ENCODE measurements at regions not wholly inside any gene's neighbourhood (a gene's known extent, or its start where the extent isn't known, plus 50 kb on each side); places are given as distances from the start of the nearest gene placed in this dataset.

- DNase-seq (ENCODE audit: low spot score) = no peak
Observed at GRCh38 chr6:87908978-87909811, 138.4 kb upstream of the SPACA1 start.

DNA sequence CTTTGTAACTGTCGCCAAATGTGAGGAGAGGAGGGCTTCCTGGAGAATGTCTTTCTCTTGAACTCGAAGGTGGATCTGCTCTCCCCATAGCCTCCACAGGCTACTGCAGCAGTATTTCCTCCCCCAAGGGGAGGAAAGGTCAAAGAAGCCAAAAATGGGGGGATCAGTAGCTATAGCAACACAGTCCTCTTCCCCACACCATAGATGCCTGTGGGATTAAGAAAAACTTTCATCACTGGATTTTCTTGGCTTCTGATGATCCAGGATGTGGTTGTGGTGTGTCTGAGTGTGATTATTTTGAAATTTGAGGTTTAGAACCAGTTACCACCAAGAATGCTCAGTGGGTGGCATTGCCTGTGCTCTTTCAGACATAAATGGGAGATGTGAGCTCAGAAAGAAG lies 140.1 kb upstream of the SPACA1 start:
- peak; percentile 6 for DNase-seq (ENCODE audit: low spot score)

- DNase-seq (ENCODE audit: low spot score) = no peak
Observed at GRCh38 chr6:87905101-87905641, 142.5 kb upstream of the SPACA1 start.

GRCh38 chr6:87904011-87904410 lies 143.6 kb upstream of the SPACA1 start:
- no peak for DNase-seq (ENCODE audit: low spot score)

- DNase-seq (ENCODE audit: low spot score) = no peak
Observed at GRCh38 chr6:87903323-87903722, 144.3 kb upstream of the SPACA1 start.

DNA sequence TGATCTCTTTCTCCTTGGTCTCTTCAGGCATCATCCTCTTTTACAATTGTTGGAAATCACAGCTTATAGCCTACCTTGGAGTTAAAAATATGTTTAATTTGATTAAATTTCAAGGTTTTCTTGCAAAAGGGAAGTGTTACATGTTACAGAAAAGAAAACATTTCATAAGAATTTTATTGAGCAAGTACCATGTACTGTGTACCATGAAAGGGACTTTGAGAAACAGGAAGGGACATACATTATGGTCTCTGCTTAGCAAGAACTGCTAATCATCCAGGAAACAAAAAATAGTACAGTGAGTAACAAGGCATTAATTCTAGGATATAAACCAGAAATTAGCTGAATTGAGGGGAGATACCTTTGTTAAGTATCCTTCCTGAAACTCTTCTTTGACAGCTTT lies 145.3 kb upstream of the SPACA1 start:
- no peak for DNase-seq (ENCODE audit: low spot score)

DNA sequence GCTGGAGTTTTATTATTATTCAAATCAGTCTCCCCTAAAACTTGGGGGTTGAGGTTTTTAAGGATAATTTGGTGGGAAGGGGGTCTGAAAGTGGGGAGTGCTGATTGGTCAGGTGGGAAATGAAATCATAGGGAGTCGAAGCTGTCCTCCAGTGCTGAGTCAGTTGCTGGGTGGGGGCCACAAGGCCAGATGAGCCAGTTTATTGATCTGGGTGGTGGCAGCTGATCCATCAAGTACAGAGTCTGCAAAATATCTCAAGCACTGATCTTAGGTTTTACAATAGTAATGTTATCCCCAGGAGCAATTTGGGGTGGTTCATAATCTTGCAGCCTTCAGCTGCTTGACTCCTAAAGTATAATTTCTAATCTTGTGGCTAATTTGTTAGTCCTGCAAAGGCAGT lies 146.0 kb upstream of the SPACA1 start:
- no peak for DNase-seq (ENCODE audit: low spot score)

- no peak for DNase-seq (ENCODE audit: low spot score)
Observed at GRCh38 chr6:87900160-87900698, 147.4 kb upstream of the SPACA1 start.

- DNase-seq (ENCODE audit: low spot score) = no peak
Observed at GRCh38 chr6:87899499-87900147, 148.0 kb upstream of the SPACA1 start.

DNA sequence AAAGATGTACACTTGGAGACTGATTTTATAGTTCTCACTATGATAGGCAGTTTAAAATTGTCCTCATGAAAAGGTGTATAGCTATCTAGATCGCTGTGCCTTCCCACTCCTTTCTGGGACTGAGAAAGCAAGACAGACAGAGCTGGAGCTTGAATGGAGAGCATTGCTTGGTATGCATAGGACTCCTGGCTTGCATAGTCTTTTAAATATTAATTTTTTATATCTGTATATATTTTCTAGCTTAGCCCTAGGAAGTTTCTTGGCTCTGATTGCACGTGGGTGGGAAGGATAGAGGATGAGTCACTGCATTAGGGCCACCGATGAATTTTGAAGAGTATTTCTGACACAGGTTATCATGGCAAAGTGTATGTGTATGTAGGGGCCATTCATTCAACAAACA lies 150.0 kb upstream of the SPACA1 start:
- no peak for DNase-seq (ENCODE audit: low spot score)

- no peak for DNase-seq (ENCODE audit: low spot score)
Observed at GRCh38 chr6:87897013-87897412, 150.6 kb upstream of the SPACA1 start.

- DNase-seq (ENCODE audit: low spot score) = no peak
Observed at GRCh38 chr6:87887266-87887665, 160.4 kb upstream of the SPACA1 start.

GRCh38 chr6:87884203-87884602 lies 163.4 kb upstream of the SPACA1 start:
- no peak for DNase-seq (ENCODE audit: low spot score)

- DNase-seq (ENCODE audit: low spot score) = no peak
Observed at GRCh38 chr6:87881342-87881895, 166.2 kb upstream of the SPACA1 start.

DNA sequence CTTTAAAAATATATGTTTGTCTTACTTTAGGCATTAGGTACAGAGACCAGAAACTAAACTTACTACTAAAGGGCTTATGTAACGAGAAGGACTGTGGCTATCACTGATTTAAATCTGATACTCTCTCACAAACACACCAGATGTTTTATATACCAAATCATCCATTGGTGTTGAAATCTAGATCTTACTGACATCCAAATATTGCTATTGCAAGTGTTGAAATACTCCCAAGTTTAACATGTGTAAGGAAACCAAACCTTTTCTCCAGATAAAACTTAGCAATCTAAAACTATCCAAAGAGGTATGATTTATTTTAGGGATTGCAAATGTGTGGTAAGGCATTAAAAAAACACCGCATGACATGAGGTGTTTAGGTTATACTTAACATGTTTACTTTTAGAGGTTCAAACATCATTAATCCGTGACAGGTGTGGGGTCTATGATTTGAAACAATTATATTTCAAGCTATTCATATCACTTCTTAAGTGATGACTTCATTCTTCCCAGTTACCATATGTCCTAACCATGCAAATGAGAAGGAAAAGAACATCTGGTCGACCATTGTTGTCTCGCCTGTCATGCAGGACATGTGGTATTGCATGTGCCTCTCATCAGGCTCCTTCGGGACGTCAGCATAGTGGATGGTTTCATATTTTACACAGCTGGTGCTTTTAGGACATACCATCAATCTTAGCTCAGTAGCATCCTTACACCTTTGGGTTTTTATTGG lies 168.3 kb upstream of the SPACA1 start:
- no peak for DNase-seq (ENCODE audit: low spot score)

DNA sequence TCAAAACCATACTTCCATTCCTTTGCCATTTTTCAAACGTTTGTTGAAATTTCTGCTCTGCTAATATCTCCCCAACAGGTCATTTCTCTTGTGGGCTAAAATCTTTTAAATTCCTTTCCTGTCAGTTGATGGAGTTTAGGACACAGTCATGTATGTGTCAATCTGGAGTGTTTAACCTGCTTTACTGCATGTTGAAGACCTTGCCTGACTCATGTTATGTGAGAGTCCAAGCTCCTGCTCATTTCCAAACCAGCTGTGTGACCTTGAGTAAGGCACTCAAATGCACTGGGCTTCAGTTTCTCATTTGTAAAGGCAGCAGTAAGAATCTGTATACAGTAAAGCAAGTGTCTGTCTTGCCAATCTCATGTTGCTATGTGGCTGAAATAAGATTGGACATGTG lies 171.9 kb upstream of the SPACA1 start:
- DNase-seq (ENCODE audit: low spot score) = no peak

DNA sequence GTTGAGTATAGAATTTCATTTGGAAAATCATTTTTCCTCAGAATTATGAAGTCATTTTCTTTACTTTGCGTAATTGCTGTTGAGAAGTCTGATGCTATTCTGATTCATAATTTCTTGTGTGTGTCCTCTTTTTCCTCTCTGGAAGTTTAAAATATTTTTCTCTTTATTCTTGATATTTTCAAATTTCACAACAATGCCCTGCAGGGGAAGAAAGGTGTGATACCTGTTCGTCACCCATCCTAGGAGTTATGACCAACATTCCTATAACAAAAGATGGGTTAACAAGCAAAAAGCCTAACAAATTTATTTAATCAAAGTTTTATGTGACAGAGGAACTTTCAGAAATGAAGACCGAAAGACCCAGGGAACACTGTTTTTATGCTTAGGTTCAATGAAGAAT lies 171.5 kb upstream of the AKIRIN2 start:
- DNase-seq (ENCODE audit: low spot score) = no peak

GRCh38 chr6:87870556-87870955 lies 168.5 kb upstream of the AKIRIN2 start:
- no peak for DNase-seq (ENCODE audit: low spot score)

DNA sequence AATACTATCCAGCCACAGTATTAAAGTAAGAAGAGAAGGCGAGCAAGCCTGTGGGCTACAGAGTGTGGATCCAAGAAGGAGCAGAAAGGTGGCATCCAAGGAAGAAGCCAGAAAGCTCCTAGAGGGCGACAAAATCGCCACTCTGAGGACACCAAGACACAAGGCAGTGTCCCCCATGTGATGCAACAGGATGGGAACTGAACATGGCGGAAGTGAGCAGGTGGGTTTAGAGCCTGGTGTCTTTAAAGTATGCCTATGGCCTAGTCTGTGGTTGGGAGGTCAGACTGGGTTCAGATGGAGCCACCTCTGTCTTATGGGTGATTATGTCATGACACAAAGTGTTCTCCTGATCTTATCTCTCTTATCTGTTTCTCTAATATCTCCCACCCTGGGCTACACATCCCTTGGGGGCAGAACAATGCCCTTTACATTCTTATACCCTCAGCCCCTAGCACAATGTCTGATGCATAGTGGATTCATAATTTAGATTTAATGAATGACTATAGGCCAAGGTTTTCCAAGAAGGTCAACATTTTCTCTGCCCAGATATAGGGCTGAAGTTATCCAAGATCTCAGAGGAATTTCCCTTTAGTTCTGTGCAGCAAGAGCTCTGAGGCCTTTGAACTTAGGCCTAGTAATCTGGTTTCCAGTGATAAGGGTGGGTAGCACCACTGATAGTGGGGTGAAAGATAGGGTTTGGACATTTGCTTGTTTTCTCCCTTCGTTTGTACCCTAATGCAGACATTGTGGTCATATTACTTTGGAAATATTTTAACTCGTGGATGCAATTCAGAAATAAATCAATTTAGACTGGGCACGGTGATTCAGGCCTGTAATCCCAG lies 167.3 kb upstream of the AKIRIN2 start:
- DNase-seq (ENCODE audit: low spot score) = no peak

DNA sequence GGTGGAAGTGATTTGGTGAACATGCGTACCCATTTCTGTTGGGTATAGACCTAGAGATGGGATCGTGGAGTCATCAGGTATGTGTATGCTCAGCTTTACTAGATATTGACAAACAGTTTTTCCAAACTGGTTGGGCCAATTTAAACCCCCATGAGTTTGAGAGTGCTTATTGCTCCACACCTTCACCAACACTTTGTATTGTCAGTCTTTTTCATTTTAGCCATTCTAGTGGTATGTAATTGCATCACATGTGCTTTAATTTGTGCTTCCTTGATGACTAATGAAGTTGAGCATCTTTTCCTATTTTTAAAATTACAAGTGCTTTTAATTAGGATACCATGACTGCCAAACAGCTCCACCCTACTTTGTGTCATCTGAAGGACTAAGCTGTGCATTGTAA lies 158.9 kb upstream of the AKIRIN2 start:
- no peak for DNase-seq (ENCODE audit: low spot score)

GRCh38 chr6:87858440-87858839 lies 156.4 kb upstream of the AKIRIN2 start:
- no peak for DNase-seq (ENCODE audit: low spot score)

Measured in CD4-positive, alpha-beta T cell treated with Interleukin-15 for 4 hours (primary cell).